OCI-LY3 (cell line): ENCODE measurements at regions not wholly inside any gene's neighbourhood (a gene's known extent, or its start where the extent isn't known, plus 50 kb on each side); places are given as distances from the start of the nearest gene placed in this dataset.

ENCODE experiments used
- H2AFZ ChIP-seq: fragments of 200-600, 300-600 bp; shearing (Covaris generic); 2 replicates; pipeline ENCODE4 v1.6.0; 2014; ENCODE audit warnings: antibody characterized with exemption, low read depth, low read length
- H3K27ac ChIP-seq: fragments of 200-600, 300-600 bp; sonication (generic); 2 replicates; pipeline ENCODE4 v1.5.1; 2014; ENCODE audit warnings: mild to moderate bottlenecking, low read length, moderate library complexity, mixed read lengths
- H3K27me3 ChIP-seq: fragments of 200-600, 300-600 bp; sonication (generic); 2 replicates; pipeline ENCODE4 v1.6.1; 2014; ENCODE audit warnings: low read depth, low read length, mixed read lengths
- H3K36me3 ChIP-seq: fragments of 200-600, 300-600 bp; sonication (generic); replicated peaks from 2 replicates; pipeline ENCODE3; 2014; ENCODE audit warnings: low read depth, low read length, mixed read lengths
- H3K4me1 ChIP-seq: fragments of 300-600, 200-600 bp; sonication (generic); 2 replicates; pipeline ENCODE4 v1.6.1; 2014; ENCODE audit warnings: low read length, mixed read lengths
- H3K4me2 ChIP-seq: fragments of 200-600, 300-600 bp; sonication (generic); 2 replicates; pipeline ENCODE4 v1.6.1; 2014; ENCODE audit warnings: low read length, mixed read lengths
- H3K4me3 ChIP-seq: fragments of 300-600, 200-600 bp; sonication (generic); 2 replicates; pipeline ENCODE4 v1.5.1; 2014; ENCODE audit warnings: antibody characterized with exemption, mild to moderate bottlenecking, low read length, moderate library complexity
- H3K79me2 ChIP-seq: fragments of 300-600, 200-600 bp; shearing (Covaris generic); 2 replicates; pipeline ENCODE4 v1.6.1; 2014; ENCODE audit warnings: mild to moderate bottlenecking, low read length, mixed read lengths
- H3K9ac ChIP-seq: fragments of 300-600, 200-600 bp; shearing (Covaris generic); 2 replicates; pipeline ENCODE4 v1.6.0; 2014; ENCODE audit warnings: mild to moderate bottlenecking, low read length, moderate library complexity
- H3K9me3 ChIP-seq: fragments of 200-600, 300-600 bp; shearing (Covaris generic); 2 replicates; pipeline ENCODE4 v1.6.1; 2014; ENCODE audit warnings: low read length, mixed read lengths; ENCODE audit not compliant: insufficient read depth
- H4K20me1 ChIP-seq: fragments of 200-600, 300-600 bp; sonication (generic); 2 replicates; pipeline ENCODE4 v1.6.1; 2016; ENCODE audit warnings: low read length, mixed read lengths; ENCODE audit not compliant: insufficient read depth
- CTCF ChIP-seq: fragments of 200-600, 300-600 bp; sonication (generic); IDR thresholded peaks from 2 replicates; pipeline ENCODE4 v1.5.1; 2014; ENCODE audit warnings: antibody characterized with exemption, low read length, low read depth
- EZH2phosphoT487 ChIP-seq: fragments of 200-600 bp; shearing (Covaris generic); IDR thresholded peaks from 2 replicates; pipeline ENCODE4 v1.6.1; 2018; ENCODE audit warnings: antibody characterized with exemption, mixed run types, low read depth

DNA sequence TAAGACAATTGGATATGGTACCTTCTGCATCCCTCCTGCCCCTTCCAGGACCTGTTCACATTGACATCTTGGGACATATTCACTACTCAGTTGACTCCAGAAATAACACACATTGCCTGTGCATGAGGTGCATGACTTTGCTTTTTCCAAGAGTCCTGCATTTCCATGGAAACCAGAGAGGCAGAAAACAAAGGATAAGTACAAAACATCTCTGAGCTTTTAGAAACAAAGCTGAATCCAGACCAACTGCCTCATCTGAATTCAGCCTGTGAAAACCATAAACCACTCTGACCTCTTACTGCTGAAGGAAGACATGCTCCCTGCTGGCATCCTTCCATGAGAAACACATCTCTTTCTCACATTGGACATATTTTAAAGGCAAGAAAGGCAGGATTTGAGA, 695.1 kb downstream of the TAF11L14 start:
- Histone ChIP-seq H3K9me3 (no peaks in the 10 kb centered on the region), H3K27ac (no peak overlapping the region), H3K79me2 (no peaks in the 10 kb centered on the region), H3K4me2 (no peak overlapping the region), H3K4me1 (no peaks in the 10 kb centered on the region), H3K27me3 (no peaks in the 10 kb centered on the region), H3K4me3 (no peak overlapping the region), H2AFZ (no peak overlapping the region), H4K20me1 (no peaks in the 10 kb centered on the region), H3K9ac (no peak overlapping the region), H3K36me3 (no peaks in the 10 kb centered on the region)
- TF ChIP-seq CTCF = no peak
- no peak for TF ChIP-seq EZH2phosphoT487

DNA sequence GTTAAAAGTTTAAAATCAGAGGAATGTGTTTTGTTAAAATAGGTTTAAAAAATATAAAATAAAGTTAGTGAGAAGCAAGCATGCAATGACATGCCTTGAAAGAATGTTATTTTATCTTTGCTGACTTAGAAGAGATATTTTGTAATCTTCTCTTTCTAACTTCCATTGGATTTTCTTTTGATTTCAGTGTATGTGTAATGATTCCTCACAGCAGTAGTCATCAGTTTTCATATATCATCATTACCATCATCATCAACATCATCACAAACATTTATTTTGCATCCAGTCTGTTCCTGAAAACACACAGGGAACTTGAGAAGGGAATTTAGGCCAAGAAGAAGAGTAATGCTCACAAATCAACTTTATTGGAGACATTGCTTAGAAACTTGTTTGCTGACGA, 699.6 kb downstream of the TAF11L14 start:
- Histone ChIP-seq H3K27me3 (no peaks in the 10 kb centered on the region), H3K9me3 (no peaks in the 10 kb centered on the region), H4K20me1 (no peaks in the 10 kb centered on the region), H3K27ac (no peak overlapping the region), H3K9ac (no peak overlapping the region), H3K4me1 (0 out of 2 replicates have a peak, but pooled peaks cover 4% of the 10 kb centered on the region), H3K4me2 (no peak overlapping the region), H3K4me3 (no peak overlapping the region), H3K36me3 (no peaks in the 10 kb centered on the region), H3K79me2 (no peaks in the 10 kb centered on the region), H2AFZ (no peak overlapping the region)
- TF ChIP-seq EZH2phosphoT487 (no peak), CTCF (no peak)

DNA sequence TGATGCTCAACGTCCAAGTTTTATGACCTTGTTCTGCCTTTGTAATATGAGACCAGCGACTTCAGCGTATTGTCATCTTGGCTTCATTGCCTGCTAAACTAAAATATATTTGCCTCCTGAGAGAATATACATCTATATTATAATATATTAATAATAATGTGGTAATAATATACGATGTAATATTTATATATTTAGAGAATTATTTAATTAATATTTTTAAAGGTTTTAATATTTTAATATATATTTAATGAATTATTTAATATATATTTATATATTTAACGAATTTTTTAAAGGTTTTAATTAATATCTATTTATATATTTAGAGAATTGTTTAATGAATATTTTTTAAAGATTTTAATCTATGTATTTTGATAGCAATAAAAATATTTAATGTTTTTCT, 700.7 kb downstream of the TAF11L14 start:
- TF ChIP-seq EZH2phosphoT487 = no peak
- TF ChIP-seq CTCF = no peak
- H3K9ac ChIP-seq = no peak overlapping the region

GRCh38 chr5:18354828-18355227, 720.6 kb downstream of the TAF11L14 start:
- no peak overlapping the region for H3K4me2 ChIP-seq
- no peaks in the 10 kb centered on the region for H4K20me1 ChIP-seq
- TF ChIP-seq CTCF = no peak
- no peak for TF ChIP-seq EZH2phosphoT487
- no peak overlapping the region for H3K27ac ChIP-seq
- H3K79me2 ChIP-seq = no peaks in the 10 kb centered on the region
- H3K27me3 ChIP-seq = no peaks in the 10 kb centered on the region
- H3K4me1 ChIP-seq = no peaks in the 10 kb centered on the region
- no peak overlapping the region for H3K9ac ChIP-seq
- H3K9me3 ChIP-seq = no peaks in the 10 kb centered on the region
- no peaks in the 10 kb centered on the region for H3K36me3 ChIP-seq
- H2AFZ ChIP-seq = no peak overlapping the region
- H3K4me3 ChIP-seq = no peak overlapping the region

More for the DNA sequence above, 700.7 kb downstream of the TAF11L14 start:
- H3K27me3 ChIP-seq = no peaks in the 10 kb centered on the region
- H3K79me2 ChIP-seq = no peaks in the 10 kb centered on the region
- H3K4me1 ChIP-seq = 0 out of 2 replicates have a peak, but pooled peaks cover 4% of the 10 kb centered on the region
- H4K20me1 ChIP-seq = no peaks in the 10 kb centered on the region
- H2AFZ ChIP-seq = no peak overlapping the region
- no peak overlapping the region for H3K27ac ChIP-seq
- H3K9me3 ChIP-seq = no peaks in the 10 kb centered on the region
- no peak overlapping the region for H3K4me2 ChIP-seq
- H3K36me3 ChIP-seq = no peaks in the 10 kb centered on the region
- H3K4me3 ChIP-seq = no peak overlapping the region
